ENCODE measurements at regions not wholly inside any gene's neighbourhood (a gene's known extent, or its start where the extent isn't known, plus 50 kb on each side); places are given as distances from the start of the nearest gene placed in this dataset.

DNA sequence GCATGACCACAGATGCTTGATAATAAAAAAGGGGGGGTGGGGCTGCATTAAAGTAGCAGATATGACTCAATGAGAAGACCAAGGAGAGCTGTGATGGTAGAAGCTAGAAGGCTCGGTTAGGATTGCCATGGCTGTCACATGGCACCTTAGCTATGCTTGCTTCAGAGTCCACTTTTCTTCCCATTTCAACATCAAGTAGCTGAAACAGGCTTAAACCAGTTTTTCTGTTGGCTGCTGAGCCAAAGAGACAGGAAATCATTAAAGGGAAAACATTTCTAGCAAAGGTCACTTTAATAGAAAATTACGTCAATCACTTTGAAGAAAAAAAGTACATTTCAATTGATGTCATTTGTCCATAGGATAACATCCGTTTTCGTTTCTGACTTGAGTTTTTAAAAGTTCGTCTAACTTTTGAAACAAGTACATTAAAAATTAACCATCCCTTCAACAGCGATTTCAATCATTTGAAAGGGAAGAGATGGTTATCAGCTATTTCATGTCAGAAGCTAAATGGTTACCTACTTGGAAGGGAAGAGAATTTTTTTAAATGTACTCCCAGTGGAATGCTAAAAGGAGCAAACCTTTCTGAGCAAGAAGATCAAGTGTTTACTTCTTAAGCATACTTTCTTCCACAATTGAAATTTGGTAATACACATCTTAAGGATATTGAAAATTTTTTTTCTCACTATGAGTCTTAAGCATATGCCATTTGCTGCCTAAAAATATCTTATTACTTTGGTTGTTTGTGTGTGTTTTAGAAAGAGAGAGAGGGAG, 488.1 kb upstream of the PRMT6 start:
- H3K9me3 ChIP-seq (ENCODE audit: control insufficient read depth, insufficient read depth, low read length) = no peaks in the 10 kb centered on the region

GRCh38 chr1:106571109-106571508, 485.4 kb upstream of the PRMT6 start:
- H3K9me3 ChIP-seq (ENCODE audit: control insufficient read depth, insufficient read depth, low read length) = no peaks in the 10 kb centered on the region
- H3K27ac ChIP-seq (ENCODE audit: low read depth, low read length) = no peak overlapping the region
- H3K27me3 ChIP-seq (ENCODE audit: control insufficient read depth, insufficient read depth, low read length) = no peaks in the 10 kb centered on the region
- no peaks in the 10 kb centered on the region for H3K36me3 ChIP-seq (ENCODE audit: control insufficient read depth, insufficient read depth, low read length)
- H3K9ac ChIP-seq (ENCODE audit: low read depth, low read length) = no peak overlapping the region
- H3K4me3 ChIP-seq (ENCODE audit: low read depth, low read length) = no peak overlapping the region
- H3K4me1 ChIP-seq (ENCODE audit: control insufficient read depth, insufficient read depth, low read length) = no peaks in the 10 kb centered on the region

More for the DNA sequence above, 488.1 kb upstream of the PRMT6 start:
- Histone ChIP-seq H3K4me1 (ENCODE audit: control insufficient read depth, insufficient read depth, low read length) (no peaks in the 10 kb centered on the region), H3K27me3 (ENCODE audit: control insufficient read depth, insufficient read depth, low read length) (no peaks in the 10 kb centered on the region), H3K4me3 (ENCODE audit: low read depth, low read length) (no peak overlapping the region), H3K36me3 (ENCODE audit: control insufficient read depth, insufficient read depth, low read length) (no peaks in the 10 kb centered on the region), H3K9ac (ENCODE audit: low read depth, low read length) (no peak overlapping the region), H3K27ac (ENCODE audit: low read depth, low read length) (no peak overlapping the region)

- H3K27me3 ChIP-seq (ENCODE audit: control insufficient read depth, insufficient read depth, low read length) = no peaks in the 10 kb centered on the region
Observed at GRCh38 chr1:106584107-106584506, 472.4 kb upstream of the PRMT6 start.

GRCh38 chr1:106584676-106585075, 471.8 kb upstream of the PRMT6 start:
- no peaks in the 10 kb centered on the region for H3K27me3 ChIP-seq (ENCODE audit: control insufficient read depth, insufficient read depth, low read length)
- H3K9me3 ChIP-seq (ENCODE audit: control insufficient read depth, insufficient read depth, low read length) = no peaks in the 10 kb centered on the region
- H3K4me3 ChIP-seq (ENCODE audit: low read depth, low read length) = no peak overlapping the region
- no peak overlapping the region for H3K27ac ChIP-seq (ENCODE audit: low read depth, low read length)
- no peaks in the 10 kb centered on the region for H3K36me3 ChIP-seq (ENCODE audit: control insufficient read depth, insufficient read depth, low read length)
- no peak overlapping the region for H3K9ac ChIP-seq (ENCODE audit: low read depth, low read length)
- no peaks in the 10 kb centered on the region for H3K4me1 ChIP-seq (ENCODE audit: control insufficient read depth, insufficient read depth, low read length)

More at GRCh38 chr1:106584107-106584506, 472.4 kb upstream of the PRMT6 start:
- Histone ChIP-seq H3K27ac (ENCODE audit: low read depth, low read length) (no peak overlapping the region), H3K9ac (ENCODE audit: low read depth, low read length) (no peak overlapping the region), H3K36me3 (ENCODE audit: control insufficient read depth, insufficient read depth, low read length) (no peaks in the 10 kb centered on the region), H3K4me1 (ENCODE audit: control insufficient read depth, insufficient read depth, low read length) (no peaks in the 10 kb centered on the region), H3K4me3 (ENCODE audit: low read depth, low read length) (no peak overlapping the region), H3K9me3 (ENCODE audit: control insufficient read depth, insufficient read depth, low read length) (no peaks in the 10 kb centered on the region)

DNA sequence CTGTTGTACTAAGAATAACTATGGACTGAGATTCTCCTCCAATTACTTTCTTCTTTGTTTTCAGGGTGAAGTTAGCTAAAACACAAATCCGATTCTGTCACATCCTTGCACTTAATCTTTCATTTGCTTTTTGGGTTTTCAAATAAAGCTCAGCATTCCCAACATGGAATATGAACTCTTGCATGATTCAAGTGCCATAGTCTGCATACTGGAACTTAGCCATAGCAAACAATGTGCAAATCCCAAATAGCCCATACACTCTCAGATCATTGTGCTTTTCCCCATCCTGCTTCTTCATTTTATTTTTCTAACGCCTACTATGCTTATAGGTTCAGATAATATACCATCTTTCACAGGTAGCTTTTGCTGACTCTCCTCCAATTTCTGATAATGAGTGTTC, 455.8 kb upstream of the PRMT6 start:
- H3K27me3 ChIP-seq (ENCODE audit: control insufficient read depth, insufficient read depth, low read length) = no peaks in the 10 kb centered on the region
- no peak overlapping the region for H3K4me3 ChIP-seq (ENCODE audit: low read depth, low read length)
- no peak overlapping the region for H3K27ac ChIP-seq (ENCODE audit: low read depth, low read length)
- no peaks in the 10 kb centered on the region for H3K36me3 ChIP-seq (ENCODE audit: control insufficient read depth, insufficient read depth, low read length)
- H3K9me3 ChIP-seq (ENCODE audit: control insufficient read depth, insufficient read depth, low read length) = no peaks in the 10 kb centered on the region
- H3K9ac ChIP-seq (ENCODE audit: low read depth, low read length) = no peak overlapping the region
- H3K4me1 ChIP-seq (ENCODE audit: control insufficient read depth, insufficient read depth, low read length) = no peaks in the 10 kb centered on the region

DNA sequence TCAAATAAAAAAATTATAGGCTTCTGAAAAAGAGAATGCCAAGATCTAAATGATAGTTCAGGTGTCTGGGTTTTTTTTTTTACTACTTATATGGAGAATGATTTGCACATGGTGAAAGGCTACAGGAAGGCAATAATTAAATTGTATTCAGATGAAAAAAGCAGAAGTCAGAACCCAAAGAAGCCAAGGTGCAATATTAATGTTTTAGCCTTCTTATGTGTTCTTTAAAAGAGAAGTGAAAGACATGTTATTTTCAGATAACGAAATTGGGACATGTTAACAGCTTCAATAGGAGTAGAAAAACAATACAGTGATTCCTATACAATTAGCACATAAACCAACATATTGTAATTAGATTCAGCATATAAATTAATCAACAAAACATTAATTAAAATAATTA, 452.9 kb upstream of the PRMT6 start:
- Histone ChIP-seq H3K9me3 (ENCODE audit: control insufficient read depth, insufficient read depth, low read length) (no peaks in the 10 kb centered on the region), H3K4me3 (ENCODE audit: low read depth, low read length) (no peak overlapping the region), H3K36me3 (ENCODE audit: control insufficient read depth, insufficient read depth, low read length) (no peaks in the 10 kb centered on the region), H3K9ac (ENCODE audit: low read depth, low read length) (no peak overlapping the region), H3K27ac (ENCODE audit: low read depth, low read length) (no peak overlapping the region), H3K27me3 (ENCODE audit: control insufficient read depth, insufficient read depth, low read length) (no peaks in the 10 kb centered on the region), H3K4me1 (ENCODE audit: control insufficient read depth, insufficient read depth, low read length) (no peaks in the 10 kb centered on the region)

DNA sequence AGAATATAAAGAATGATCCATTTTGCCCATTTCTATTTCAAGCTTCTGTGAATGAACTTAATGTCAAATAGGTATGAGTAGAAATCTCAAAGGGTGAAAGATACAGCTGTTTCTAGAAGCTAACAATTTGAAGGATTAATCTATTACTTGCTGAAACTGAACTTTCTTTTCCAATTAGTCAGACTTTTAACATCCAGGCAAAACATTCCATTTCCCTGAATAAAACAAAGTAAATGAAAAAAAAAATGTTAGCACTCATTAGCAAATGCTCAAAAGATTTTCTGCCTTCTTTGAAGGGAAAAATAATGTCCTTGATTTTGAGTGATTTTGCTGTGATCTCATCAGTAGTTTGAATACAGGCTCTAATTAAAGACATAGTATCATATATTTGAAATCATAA, 447.6 kb upstream of the PRMT6 start:
- Histone ChIP-seq H3K9ac (ENCODE audit: low read depth, low read length) (no peak overlapping the region), H3K4me1 (ENCODE audit: control insufficient read depth, insufficient read depth, low read length) (no peaks in the 10 kb centered on the region), H3K4me3 (ENCODE audit: low read depth, low read length) (no peak overlapping the region), H3K27me3 (ENCODE audit: control insufficient read depth, insufficient read depth, low read length) (no peaks in the 10 kb centered on the region), H3K9me3 (ENCODE audit: control insufficient read depth, insufficient read depth, low read length) (no peaks in the 10 kb centered on the region), H3K27ac (ENCODE audit: low read depth, low read length) (no peak overlapping the region), H3K36me3 (ENCODE audit: control insufficient read depth, insufficient read depth, low read length) (no peaks in the 10 kb centered on the region)

DNA sequence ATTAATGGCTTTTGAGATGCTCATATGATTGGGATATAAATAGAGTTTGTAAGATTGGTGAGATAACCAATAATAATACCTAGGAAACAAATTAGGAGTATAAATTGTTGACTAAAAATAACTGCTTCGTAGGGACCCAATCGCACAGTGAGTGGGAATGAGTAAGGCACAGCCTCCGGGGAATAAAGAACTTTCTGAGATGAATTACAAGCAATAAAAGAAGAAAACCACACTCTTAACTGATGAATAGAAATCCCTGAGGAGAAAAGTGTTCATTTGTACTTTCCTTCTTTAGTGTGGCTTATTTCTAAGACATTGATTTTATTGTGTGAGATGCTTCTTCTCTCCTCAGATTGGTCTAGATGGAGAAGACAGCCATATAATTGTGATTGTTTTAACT, 443.4 kb upstream of the PRMT6 start:
- no peak overlapping the region for H3K9ac ChIP-seq (ENCODE audit: low read depth, low read length)
- no peak overlapping the region for H3K4me3 ChIP-seq (ENCODE audit: low read depth, low read length)
- H3K36me3 ChIP-seq (ENCODE audit: control insufficient read depth, insufficient read depth, low read length) = no peaks in the 10 kb centered on the region
- H3K27me3 ChIP-seq (ENCODE audit: control insufficient read depth, insufficient read depth, low read length) = no peaks in the 10 kb centered on the region
- no peaks in the 10 kb centered on the region for H3K4me1 ChIP-seq (ENCODE audit: control insufficient read depth, insufficient read depth, low read length)
- H3K9me3 ChIP-seq (ENCODE audit: control insufficient read depth, insufficient read depth, low read length) = no peaks in the 10 kb centered on the region
- no peak overlapping the region for H3K27ac ChIP-seq (ENCODE audit: low read depth, low read length)

- Histone ChIP-seq H3K36me3 (ENCODE audit: control insufficient read depth, insufficient read depth, low read length) (no peaks in the 10 kb centered on the region), H3K27ac (ENCODE audit: low read depth, low read length) (no peak overlapping the region), H3K4me3 (ENCODE audit: low read depth, low read length) (no peak overlapping the region), H3K9me3 (ENCODE audit: control insufficient read depth, insufficient read depth, low read length) (no peaks in the 10 kb centered on the region), H3K9ac (ENCODE audit: low read depth, low read length) (no peak overlapping the region), H3K27me3 (ENCODE audit: control insufficient read depth, insufficient read depth, low read length) (no peaks in the 10 kb centered on the region), H3K4me1 (ENCODE audit: control insufficient read depth, insufficient read depth, low read length) (no peaks in the 10 kb centered on the region)
Observed at GRCh38 chr1:106613861-106614260, 442.6 kb upstream of the PRMT6 start.

GRCh38 chr1:106615473-106615872, 441.0 kb upstream of the PRMT6 start:
- no peak overlapping the region for H3K4me3 ChIP-seq (ENCODE audit: low read depth, low read length)
- no peaks in the 10 kb centered on the region for H3K9me3 ChIP-seq (ENCODE audit: control insufficient read depth, insufficient read depth, low read length)
- H3K4me1 ChIP-seq (ENCODE audit: control insufficient read depth, insufficient read depth, low read length) = no peaks in the 10 kb centered on the region
- H3K27ac ChIP-seq (ENCODE audit: low read depth, low read length) = no peak overlapping the region
- no peaks in the 10 kb centered on the region for H3K36me3 ChIP-seq (ENCODE audit: control insufficient read depth, insufficient read depth, low read length)
- H3K27me3 ChIP-seq (ENCODE audit: control insufficient read depth, insufficient read depth, low read length) = no peaks in the 10 kb centered on the region
- H3K9ac ChIP-seq (ENCODE audit: low read depth, low read length) = no peak overlapping the region

DNA sequence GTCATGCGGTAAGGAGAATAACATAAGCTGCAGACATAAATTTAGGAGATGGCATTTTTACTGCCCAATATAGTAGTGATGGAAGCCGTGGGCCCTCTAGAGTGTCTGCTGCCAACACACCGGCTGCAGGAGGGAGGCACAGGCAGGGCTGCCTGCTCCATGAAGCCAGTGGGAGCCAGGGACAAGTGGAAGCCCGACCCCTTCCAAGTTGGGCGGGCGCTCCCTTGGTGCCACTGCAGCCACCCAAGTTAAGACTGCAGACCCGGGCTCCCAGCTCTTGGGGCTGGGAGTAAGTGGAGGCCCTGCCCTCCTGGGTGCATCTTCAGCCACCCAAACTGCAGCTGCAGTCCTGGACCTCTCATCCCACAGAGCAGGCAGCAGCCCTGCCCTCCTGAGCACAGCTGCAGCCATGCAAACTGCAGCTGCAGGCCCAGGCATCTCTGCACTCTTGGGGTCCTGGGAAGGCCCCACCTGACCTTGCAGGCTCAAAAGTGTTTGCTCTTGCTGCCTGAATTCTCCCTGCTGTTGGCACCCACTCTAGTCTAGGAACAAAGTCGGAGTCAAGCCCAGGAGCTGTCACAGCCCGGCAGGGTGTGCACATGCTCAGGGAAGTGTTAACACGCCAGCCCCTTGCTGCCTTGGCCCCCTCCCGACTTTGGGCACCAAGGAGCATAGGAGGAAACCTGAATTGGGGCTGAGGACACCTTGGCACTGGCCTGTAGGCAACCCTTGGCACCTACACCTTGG, 437.2 kb upstream of the PRMT6 start:
- H3K4me3 ChIP-seq (ENCODE audit: low read depth, low read length) = no peak overlapping the region
- no peaks in the 10 kb centered on the region for H3K4me1 ChIP-seq (ENCODE audit: control insufficient read depth, insufficient read depth, low read length)
- no peak overlapping the region for H3K9ac ChIP-seq (ENCODE audit: low read depth, low read length)
- no peak overlapping the region for H3K27ac ChIP-seq (ENCODE audit: low read depth, low read length)
- no peaks in the 10 kb centered on the region for H3K27me3 ChIP-seq (ENCODE audit: control insufficient read depth, insufficient read depth, low read length)
- H3K9me3 ChIP-seq (ENCODE audit: control insufficient read depth, insufficient read depth, low read length) = no peaks in the 10 kb centered on the region
- no peaks in the 10 kb centered on the region for H3K36me3 ChIP-seq (ENCODE audit: control insufficient read depth, insufficient read depth, low read length)
